ENCODE measurements at regions not wholly inside any gene's neighbourhood (a gene's known extent, or its start where the extent isn't known, plus 50 kb on each side); places are given as distances from the start of the nearest gene placed in this dataset.

GRCh38 chr1:90104941-90105538 lies 110.1 kb downstream of the ZNF326 start:
- TF ChIP-seq TAF1 (IDR thresholded peaks at IDR 0.05; ENCODE audit: low read depth, low read length) (no peak), POLR2A (IDR thresholded peaks at IDR 0.05; ENCODE audit: low read depth, low read length) (no peak)
